ENCODE measurements at regions not wholly inside any gene's neighbourhood (a gene's known extent, or its start where the extent isn't known, plus 50 kb on each side); places are given as distances from the start of the nearest gene placed in this dataset.

- TF ChIP-seq, protein P1, sequence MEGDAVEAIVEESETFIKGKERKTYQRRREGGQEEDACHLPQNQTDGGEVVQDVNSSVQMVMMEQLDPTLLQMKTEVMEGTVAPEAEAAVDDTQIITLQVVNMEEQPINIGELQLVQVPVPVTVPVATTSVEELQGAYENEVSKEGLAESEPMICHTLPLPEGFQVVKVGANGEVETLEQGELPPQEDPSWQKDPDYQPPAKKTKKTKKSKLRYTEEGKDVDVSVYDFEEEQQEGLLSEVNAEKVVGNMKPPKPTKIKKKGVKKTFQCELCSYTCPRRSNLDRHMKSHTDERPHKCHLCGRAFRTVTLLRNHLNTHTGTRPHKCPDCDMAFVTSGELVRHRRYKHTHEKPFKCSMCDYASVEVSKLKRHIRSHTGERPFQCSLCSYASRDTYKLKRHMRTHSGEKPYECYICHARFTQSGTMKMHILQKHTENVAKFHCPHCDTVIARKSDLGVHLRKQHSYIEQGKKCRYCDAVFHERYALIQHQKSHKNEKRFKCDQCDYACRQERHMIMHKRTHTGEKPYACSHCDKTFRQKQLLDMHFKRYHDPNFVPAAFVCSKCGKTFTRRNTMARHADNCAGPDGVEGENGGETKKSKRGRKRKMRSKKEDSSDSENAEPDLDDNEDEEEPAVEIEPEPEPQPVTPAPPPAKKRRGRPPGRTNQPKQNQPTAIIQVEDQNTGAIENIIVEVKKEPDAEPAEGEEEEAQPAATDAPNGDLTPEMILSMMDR (IDR thresholded peaks at IDR 0.05): no peak
- TF ChIP-seq POLR2A (IDR thresholded peaks at IDR 0.05): no peak
- Histone ChIP-seq H3K27ac (no peak overlapping the region), H3K27me3 (no peaks in the 10 kb centered on the region)
These were observed 327.3 kb upstream of the SATB1 start for GRCh38 chr3:18752273-18752934.

DNA sequence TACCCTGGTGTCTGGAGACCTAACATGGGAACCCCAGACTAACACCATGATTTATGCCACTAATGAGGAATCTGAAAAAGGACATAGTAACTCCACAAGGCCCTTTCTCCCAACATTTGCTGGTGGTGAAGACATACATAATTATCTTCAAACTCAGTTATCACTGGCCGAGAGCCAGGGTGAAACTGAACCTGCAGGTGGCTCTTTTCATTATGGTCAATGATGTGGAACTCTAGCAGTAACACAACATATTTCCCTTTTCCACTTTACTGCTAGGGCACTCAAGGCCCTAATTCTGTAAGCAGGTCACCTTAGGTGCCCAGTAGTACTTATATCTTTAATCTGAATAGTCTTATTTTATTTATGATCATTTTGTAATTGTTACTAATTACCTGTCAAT lies 326.4 kb upstream of the SATB1 start:
- DNase-seq: no peak
- no peak overlapping the region for H3K27ac ChIP-seq
- TF ChIP-seq POLR2A (IDR thresholded peaks at IDR 0.05): no peak
- TF ChIP-seq, protein P1 (IDR thresholded peaks at IDR 0.05): no peak
- no peaks in the 10 kb centered on the region for H3K27me3 ChIP-seq
- no peaks in the 10 kb centered on the region for H3K36me3 ChIP-seq
- no peaks in the 10 kb centered on the region for H3K9me3 ChIP-seq
- no peak overlapping the region for H3K4me3 ChIP-seq
- no peaks in the 10 kb centered on the region for H3K4me1 ChIP-seq

More at GRCh38 chr3:18752273-18752934, 327.3 kb upstream of the SATB1 start:
- H3K36me3 ChIP-seq: no peaks in the 10 kb centered on the region
- no peak for DNase-seq
- H3K9me3 ChIP-seq: no peaks in the 10 kb centered on the region
- H3K4me3 ChIP-seq: no peak overlapping the region
- no peaks in the 10 kb centered on the region for H3K4me1 ChIP-seq

- H3K27me3 ChIP-seq: no peaks in the 10 kb centered on the region
- no peaks in the 10 kb centered on the region for H3K9me3 ChIP-seq
- no peak overlapping the region for H3K27ac ChIP-seq
- peaks cover 0 to 12% (median 0%) of the 10 kb centered on the region in 4 donors for H3K4me1 ChIP-seq
- H3K36me3 ChIP-seq: no peaks in the 10 kb centered on the region
- no peak overlapping the region for H3K4me3 ChIP-seq
- peak in 1 of 3 donors; percentile 70 for DNase-seq
- TF ChIP-seq, protein P1 (IDR thresholded peaks at IDR 0.05): no peak
- TF ChIP-seq POLR2A (IDR thresholded peaks at IDR 0.05): no peak
These were observed 322.2 kb upstream of the SATB1 start for GRCh38 chr3:18747383-18747782.

- no peak for TF ChIP-seq POLR2A (IDR thresholded peaks at IDR 0.05)
- TF ChIP-seq, protein P1 (IDR thresholded peaks at IDR 0.05): no peak
- Histone ChIP-seq H3K9me3 (no peaks in the 10 kb centered on the region), H3K27me3 (no peaks in the 10 kb centered on the region), H3K4me3 (no peak overlapping the region), H3K4me1 (peaks cover 0 to 12% (median 0%) of the 10 kb centered on the region in 4 donors), H3K27ac (no peak overlapping the region), H3K36me3 (no peaks in the 10 kb centered on the region)
- DNase-seq: no peak
These were observed 320.3 kb upstream of the SATB1 start for GRCh38 chr3:18745472-18745871.

DNA sequence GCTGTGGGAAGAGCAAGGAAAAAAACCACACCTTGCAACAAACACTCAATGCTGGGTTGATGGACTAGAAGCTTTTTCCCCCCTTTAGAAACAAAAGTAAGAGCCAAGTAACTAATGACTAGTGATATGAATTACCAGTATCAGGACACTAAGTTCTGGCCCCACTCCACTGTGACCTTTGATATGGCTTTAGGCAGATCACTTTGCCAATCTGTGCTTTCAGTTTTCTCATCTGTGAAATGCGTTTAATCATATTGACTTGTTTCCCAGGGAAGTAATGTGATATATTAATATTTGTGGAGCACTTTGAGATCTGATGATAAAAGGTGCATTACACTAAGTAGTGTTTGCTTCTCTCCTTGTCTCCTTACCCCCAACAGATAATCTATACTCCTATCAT lies 319.3 kb upstream of the SATB1 start:
- peak in 1 of 3 donors; percentile 58 for DNase-seq
- H3K27me3 ChIP-seq: no peaks in the 10 kb centered on the region
- no peak for TF ChIP-seq POLR2A (IDR thresholded peaks at IDR 0.05)
- TF ChIP-seq, protein P1 (IDR thresholded peaks at IDR 0.05): no peak
- no peaks in the 10 kb centered on the region for H3K9me3 ChIP-seq
- peaks cover 0 to 12% (median 0%) of the 10 kb centered on the region in 4 donors for H3K4me1 ChIP-seq
- H3K4me3 ChIP-seq: no peak overlapping the region
- H3K36me3 ChIP-seq: no peaks in the 10 kb centered on the region
- H3K27ac ChIP-seq: peak overlapping the region in 1 of 4 donors; percentile 1

Data from Peyer's patch (tissue), 4 donors.